GM18519 (cell line): ENCODE measurements at regions not wholly inside any gene's neighbourhood (a gene's known extent, or its start where the extent isn't known, plus 50 kb on each side); places are given as distances from the start of the nearest gene placed in this dataset.

Experiments
- ATAC-seq: cut with Tn5 transposase; IDR thresholded peaks from one replicate; pipeline ENCODE4 v1.9.1; 2021; ENCODE audit warnings: mild to moderate bottlenecking, moderate library complexity; ENCODE audit not compliant: unreplicated experiment, low FRiP score

- no peak for ATAC-seq
Measured at GRCh38 chr2:81648370-81648769, 1343.8 kb upstream of the LRRTM1 start.

GRCh38 chr2:81647715-81648230 is 1343.2 kb upstream of the LRRTM1 start:
- no peak for ATAC-seq

DNA sequence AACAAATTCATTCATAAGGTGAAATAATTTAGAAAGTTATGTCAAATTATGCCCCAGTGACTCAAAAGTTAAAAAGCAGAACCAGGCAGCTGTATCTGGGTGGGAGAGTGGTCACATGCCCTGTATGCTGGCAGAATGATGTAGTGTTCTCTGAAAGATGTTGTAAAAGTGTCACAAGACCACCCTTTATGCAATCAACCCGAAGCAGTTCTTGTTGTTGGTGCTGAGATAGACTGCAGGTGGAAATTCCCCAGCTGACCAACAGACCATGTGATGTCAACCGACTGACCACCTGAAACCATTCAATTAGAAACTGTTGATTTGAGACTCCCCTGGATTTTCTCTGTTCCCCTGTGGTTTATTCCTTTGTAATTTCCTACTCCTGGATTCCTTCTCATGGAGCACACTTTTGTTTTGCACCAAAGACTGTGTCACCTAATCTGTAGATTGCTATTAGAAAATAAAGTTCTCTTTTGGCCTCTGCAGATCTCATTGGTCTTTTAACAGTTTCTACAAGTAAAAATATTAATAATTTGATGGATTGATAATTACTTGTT is 1341.3 kb upstream of the LRRTM1 start:
- no peak for ATAC-seq

DNA sequence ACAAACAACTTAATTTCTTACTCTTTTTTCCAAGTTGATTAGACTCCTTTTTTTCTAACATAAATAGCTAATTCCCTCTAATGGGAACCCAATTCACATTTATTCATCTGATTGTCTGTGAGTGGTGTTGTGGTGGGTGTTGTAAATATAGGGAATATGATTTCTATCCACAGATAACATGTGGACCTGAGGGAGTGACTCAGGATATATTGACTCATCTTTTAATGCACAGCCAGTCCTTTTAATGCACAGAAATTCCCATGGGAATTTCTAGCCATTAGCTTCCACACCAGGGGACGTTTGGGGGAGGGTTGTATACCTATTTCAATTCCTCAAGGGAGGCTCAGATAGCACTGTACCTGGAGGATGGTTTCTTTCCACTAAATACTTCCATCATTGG is 1339.6 kb upstream of the LRRTM1 start:
- ATAC-seq, result no peak

GRCh38 chr2:81624825-81625224 is 1320.3 kb upstream of the LRRTM1 start:
- ATAC-seq, result no peak

DNA sequence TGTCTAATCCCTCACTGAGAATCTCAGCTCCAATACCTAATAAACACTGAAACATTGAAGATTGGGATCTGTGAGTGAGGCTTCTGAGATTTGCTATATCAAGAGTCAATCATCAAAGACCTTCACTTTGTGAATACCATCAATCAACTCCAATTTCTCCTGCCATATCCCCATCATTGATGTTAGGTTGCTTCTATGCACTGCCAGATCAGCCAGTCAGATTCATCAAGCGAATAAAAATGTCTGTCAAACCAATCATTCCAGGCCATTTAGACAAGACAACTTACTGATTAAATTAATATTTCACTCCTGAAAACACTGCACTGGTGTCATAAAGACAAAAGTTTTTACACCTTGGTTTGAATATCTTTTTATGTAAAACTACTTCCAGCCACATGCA is 1295.5 kb upstream of the LRRTM1 start:
- no peak for ATAC-seq

DNA sequence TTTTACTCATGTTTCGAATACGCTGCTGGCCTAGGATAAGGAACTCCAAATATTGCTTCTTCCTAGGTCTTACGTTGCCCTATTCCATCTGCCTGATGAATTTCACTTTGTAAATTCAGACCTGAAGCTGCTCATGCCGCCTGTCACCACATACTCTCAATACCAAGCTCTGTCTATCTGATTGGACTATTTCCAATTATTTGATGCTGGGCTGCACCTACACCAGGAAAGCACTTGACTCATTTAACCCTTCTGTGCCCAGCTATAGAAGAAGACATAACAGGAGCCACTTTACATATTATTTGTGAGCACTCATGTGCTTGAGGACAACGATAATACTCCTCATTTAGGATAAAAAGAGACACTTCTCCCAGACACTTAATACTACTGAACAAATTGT is 1293.9 kb upstream of the LRRTM1 start:
- ATAC-seq, result no peak

- no peak for ATAC-seq
Measured at GRCh38 chr2:81589406-81589805, 1284.9 kb upstream of the LRRTM1 start.

- ATAC-seq, result no peak
Measured at GRCh38 chr2:81583311-81584108, 1279.0 kb upstream of the LRRTM1 start.

DNA sequence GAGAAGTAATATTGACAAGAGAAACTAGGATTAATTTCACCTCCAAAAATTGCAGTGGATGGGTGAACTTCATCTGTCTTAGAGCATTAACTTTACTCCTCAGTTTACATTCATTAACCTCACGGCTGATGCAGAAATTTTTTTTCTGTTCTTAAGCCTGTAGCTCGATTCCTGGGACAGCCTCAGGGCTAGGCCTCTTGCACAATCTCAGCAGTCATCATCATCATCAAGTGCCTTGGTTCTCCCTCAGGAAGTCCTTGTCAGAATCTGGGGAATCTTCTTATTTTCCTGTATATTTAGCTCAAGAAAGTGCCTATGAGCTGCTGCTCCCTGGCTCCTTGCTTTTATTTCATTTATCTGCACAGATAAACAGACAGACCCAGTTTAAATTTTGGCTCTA is 1272.2 kb upstream of the LRRTM1 start:
- ATAC-seq, result no peak

DNA sequence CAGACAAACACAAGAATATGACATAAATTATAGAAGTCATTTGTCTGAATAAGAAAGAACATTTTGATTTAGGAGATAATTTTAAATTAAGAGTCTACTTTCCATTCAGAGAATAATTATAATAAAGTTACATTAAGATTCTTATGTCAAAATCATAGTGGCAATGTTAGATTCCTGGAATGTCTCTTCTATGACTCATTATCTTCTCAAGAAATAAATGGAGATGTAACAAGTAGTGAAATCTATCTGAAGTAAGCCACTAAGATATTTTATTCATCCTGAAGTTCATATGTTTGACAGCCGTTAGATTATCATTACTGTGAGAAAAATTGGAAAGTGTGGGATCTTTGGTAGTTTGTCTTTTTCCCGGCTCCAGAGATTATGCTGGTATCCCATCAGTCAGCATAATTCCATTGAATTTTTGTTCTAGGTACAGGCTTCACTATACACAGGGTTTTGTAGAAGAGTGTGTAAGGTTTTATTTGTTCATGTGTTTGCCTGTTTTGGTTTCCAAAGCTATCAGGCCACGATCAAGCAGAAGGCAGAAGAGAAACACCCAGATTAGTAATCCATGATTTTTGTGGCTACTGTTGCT is 1246.6 kb upstream of the LRRTM1 start:
- ATAC-seq, result no peak

DNA sequence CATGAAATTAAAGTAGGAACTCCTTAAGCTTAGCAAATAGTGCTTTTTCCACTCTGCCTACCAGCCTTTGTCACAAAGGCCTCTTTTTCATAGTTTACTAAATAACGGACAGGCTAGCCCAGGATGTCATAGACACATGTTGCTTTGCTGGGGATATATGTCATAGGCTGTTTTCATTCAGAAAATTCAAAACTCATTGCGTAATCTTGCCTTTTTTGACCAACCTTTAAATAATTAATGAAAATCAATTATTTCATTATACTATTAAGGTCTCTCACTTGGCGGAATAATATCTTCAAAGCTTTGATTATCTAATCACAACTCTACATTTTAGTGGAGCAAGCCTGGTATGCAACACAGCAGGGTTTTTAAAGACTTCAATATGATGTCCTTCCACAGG is 1245.7 kb upstream of the LRRTM1 start:
- no peak for ATAC-seq

- no peak for ATAC-seq
Measured at GRCh38 chr2:81549646-81550045, 1245.1 kb upstream of the LRRTM1 start.

GRCh38 chr2:81545626-81546025 is 1241.1 kb upstream of the LRRTM1 start:
- ATAC-seq, result no peak

- ATAC-seq, result no peak
Measured at GRCh38 chr2:81542119-81542518, 1237.6 kb upstream of the LRRTM1 start.

GRCh38 chr2:81529944-81530343 is 1225.4 kb upstream of the LRRTM1 start:
- no peak for ATAC-seq

DNA sequence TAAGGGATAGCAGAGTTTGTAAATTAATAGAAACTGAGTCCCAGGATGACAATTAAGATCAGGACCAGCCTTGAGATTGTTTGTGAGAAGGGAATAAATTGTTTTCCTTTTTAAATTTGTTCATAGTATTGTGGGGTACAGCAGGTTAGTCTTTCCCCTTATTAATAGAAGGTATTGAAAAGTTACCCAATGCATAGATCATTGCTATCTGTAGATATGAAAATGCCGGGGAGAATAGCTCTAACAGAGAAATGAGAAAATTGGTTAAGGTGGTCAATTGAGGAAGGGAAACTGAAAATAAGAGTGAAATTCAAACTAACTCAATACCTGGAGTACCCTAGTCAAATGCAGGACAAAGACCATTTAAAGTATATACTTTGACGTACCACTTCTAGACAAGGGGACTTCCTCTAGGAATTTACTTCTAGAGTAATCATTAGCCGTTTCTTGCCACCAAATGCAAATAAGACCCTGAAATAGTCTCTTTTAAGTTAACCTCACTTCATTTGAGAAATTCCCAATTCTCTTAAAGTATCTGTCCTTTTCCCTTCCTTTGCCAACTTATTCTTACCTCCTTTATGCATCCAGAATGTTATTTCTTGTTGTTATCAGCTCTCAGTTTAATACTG is 1224.4 kb upstream of the LRRTM1 start:
- no peak for ATAC-seq

DNA sequence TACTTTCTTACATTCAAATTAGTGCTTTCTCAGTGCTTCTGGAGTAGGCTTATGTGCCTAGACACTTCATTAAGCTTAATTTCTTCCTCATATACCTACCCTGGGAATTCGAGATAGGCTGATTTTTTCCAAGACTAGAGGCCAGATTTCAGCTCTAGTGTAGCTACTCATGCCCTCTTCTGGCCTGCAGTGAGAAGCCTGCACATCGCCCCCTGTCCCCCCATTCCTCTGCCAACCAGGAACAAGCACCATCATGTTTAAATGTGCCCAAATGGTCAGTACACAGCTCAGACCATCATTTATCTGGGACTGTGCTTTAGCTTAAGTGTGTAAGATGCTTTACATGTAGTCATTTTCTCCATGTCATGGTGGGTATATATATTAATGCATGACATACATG is 1218.8 kb upstream of the LRRTM1 start:
- no peak for ATAC-seq

GRCh38 chr2:81513328-81513727 is 1208.8 kb upstream of the LRRTM1 start:
- ATAC-seq, result no peak

- no peak for ATAC-seq
Measured at GRCh38 chr2:81505586-81505985, 1201.0 kb upstream of the LRRTM1 start.

GRCh38 chr2:81495556-81495955 is 1191.0 kb upstream of the LRRTM1 start:
- no peak for ATAC-seq
